Esophagus squamous epithelium (tissue), 4 donors: ENCODE measurements at regions not wholly inside any gene's neighbourhood (a gene's known extent, or its start where the extent isn't known, plus 50 kb on each side); places are given as distances from the start of the nearest gene placed in this dataset.

Experiments
- POLR2A ChIP-seq, 4 donors: fragments of 450-650 bp; IDR thresholded peaks; one replicate each; pipeline ENCODE4 v1.6.1; 2017; ENCODE audit warnings: antibody characterized with exemption in 4 of 4, mild to moderate bottlenecking in 4 of 4, moderate library complexity in 3 of 4
- TF ChIP-seq, protein P1 (sequence below), 6 experiments: fragments of 450-650 bp in 4 of 6; fragments of 200-600 bp in 2 of 6; sonication (generic) in 2 of 6; IDR thresholded peaks; one replicate each; pipeline ENCODE4 v1.5.1; 2016 to 2019; ENCODE audit warnings: antibody characterized with exemption in 6 of 6, mild to moderate bottlenecking in 4 of 6, moderate library complexity in 4 of 6

DNA sequence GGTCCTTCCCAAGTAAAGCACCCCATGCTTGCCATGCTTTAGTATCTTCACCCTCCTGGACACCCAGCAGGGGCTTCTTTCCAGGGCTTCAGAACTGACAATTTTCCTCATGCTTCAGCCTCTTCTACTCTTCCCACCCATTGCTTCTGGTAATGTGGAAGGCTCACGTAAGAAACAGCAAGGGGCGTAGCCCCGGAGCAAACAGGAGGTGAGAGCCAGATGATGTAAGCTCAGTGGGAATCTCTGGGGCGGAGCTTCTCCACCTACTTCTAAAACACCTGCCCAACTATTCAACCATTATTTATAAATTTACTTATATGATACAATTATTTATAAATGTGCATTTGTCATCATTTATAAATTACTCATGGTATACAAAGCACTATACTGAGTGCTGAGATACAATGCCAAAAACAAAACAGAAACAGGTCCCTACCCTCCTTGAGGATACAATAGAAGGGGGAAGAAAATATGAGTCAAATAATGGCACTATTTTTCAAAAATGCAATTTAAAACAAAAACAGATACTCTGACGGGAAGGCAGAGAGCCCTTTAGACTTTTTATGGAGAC lies 140.1 kb upstream of the CAMK1G start:
- TF ChIP-seq POLR2A (IDR thresholded peaks at IDR 0.05), result no peak
- TF ChIP-seq, protein P1, sequence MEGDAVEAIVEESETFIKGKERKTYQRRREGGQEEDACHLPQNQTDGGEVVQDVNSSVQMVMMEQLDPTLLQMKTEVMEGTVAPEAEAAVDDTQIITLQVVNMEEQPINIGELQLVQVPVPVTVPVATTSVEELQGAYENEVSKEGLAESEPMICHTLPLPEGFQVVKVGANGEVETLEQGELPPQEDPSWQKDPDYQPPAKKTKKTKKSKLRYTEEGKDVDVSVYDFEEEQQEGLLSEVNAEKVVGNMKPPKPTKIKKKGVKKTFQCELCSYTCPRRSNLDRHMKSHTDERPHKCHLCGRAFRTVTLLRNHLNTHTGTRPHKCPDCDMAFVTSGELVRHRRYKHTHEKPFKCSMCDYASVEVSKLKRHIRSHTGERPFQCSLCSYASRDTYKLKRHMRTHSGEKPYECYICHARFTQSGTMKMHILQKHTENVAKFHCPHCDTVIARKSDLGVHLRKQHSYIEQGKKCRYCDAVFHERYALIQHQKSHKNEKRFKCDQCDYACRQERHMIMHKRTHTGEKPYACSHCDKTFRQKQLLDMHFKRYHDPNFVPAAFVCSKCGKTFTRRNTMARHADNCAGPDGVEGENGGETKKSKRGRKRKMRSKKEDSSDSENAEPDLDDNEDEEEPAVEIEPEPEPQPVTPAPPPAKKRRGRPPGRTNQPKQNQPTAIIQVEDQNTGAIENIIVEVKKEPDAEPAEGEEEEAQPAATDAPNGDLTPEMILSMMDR (IDR thresholded peaks at IDR 0.05), result no peak
